GM21381 (cell line): ENCODE measurements at regions not wholly inside any gene's neighbourhood (a gene's known extent, or its start where the extent isn't known, plus 50 kb on each side); places are given as distances from the start of the nearest gene placed in this dataset.
A peak's percentile ranks its signal among the peaks of the same experiment; 100 is the strongest.

Experiments used
- ATAC-seq: cut with Tn5 transposase; IDR thresholded peaks from one replicate; pipeline ENCODE4 v1.9.1; 2021; ENCODE audit warnings: mild to moderate bottlenecking, moderate library complexity; ENCODE audit not compliant: unreplicated experiment

- ATAC-seq, result no peak
These were observed 51.0 kb upstream of the TNC start for GRCh38 chr9:115169003-115169402.

- ATAC-seq, result no peak
These were observed 52.6 kb upstream of the TNC start for GRCh38 chr9:115170358-115171073.

- ATAC-seq, result no peak
These were observed 54.0 kb upstream of the TNC start for GRCh38 chr9:115171921-115172388.

GRCh38 chr9:115182264-115182663 lies 64.3 kb upstream of the TNC start:
- no peak for ATAC-seq

- no peak for ATAC-seq
These were observed 65.5 kb upstream of the TNC start for GRCh38 chr9:115183436-115183835.

GRCh38 chr9:115189686-115190085 lies 71.7 kb upstream of the TNC start:
- no peak for ATAC-seq

GRCh38 chr9:115191667-115192066 lies 73.7 kb upstream of the TNC start:
- peak; percentile 46 for ATAC-seq

GRCh38 chr9:115192280-115192679 lies 74.3 kb upstream of the TNC start:
- ATAC-seq, result no peak

GRCh38 chr9:115192835-115193525 lies 75.0 kb upstream of the TNC start:
- ATAC-seq, result peak; percentile 52

GRCh38 chr9:115193777-115194176 lies 75.8 kb upstream of the TNC start:
- ATAC-seq, result no peak

- ATAC-seq, result no peak
These were observed 76.3 kb upstream of the TNC start for GRCh38 chr9:115194216-115194615.

GRCh38 chr9:115195912-115196311 lies 78.0 kb upstream of the TNC start:
- ATAC-seq, result no peak

GRCh38 chr9:115196919-115197318 lies 79.0 kb upstream of the TNC start:
- no peak for ATAC-seq

- ATAC-seq, result no peak
These were observed 80.0 kb upstream of the TNC start for GRCh38 chr9:115198001-115198400.

GRCh38 chr9:115200711-115201505 lies 83.0 kb upstream of the TNC start:
- ATAC-seq, result no peak

GRCh38 chr9:115202181-115202580 lies 84.2 kb upstream of the TNC start:
- ATAC-seq, result no peak

GRCh38 chr9:115202960-115203751 lies 85.2 kb upstream of the TNC start:
- no peak for ATAC-seq

GRCh38 chr9:115204904-115205453 lies 87.0 kb upstream of the TNC start:
- ATAC-seq, result peak; percentile 38

GRCh38 chr9:115207003-115207836 lies 89.3 kb upstream of the TNC start:
- ATAC-seq, result peak; percentile 43

GRCh38 chr9:115208501-115208900 lies 90.5 kb upstream of the TNC start:
- no peak for ATAC-seq
